ENCODE measurements at regions not wholly inside any gene's neighbourhood (a gene's known extent, or its start where the extent isn't known, plus 50 kb on each side); places are given as distances from the start of the nearest gene placed in this dataset.

DNA sequence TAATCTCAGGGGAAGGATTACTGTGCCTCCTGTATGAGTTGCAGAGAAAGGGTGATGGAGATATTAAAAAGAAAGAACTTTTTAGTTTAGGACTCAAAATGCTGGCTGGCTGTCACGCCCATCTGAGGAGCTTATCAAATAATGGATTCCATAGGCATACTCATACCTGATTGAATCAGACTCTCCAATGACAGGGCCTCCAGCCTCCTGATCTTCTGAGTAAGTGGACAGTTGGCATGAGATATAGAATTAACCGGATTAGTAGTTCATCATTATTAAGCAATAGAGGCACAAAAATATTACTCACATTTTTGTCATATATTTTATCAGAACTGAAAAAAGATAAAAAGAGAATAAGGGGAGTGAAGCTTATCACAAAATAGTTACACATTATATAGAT, 157.0 kb upstream of the RASA1 start:
- TF ChIP-seq NR2C2 (CRISPR knock-in tag; IDR thresholded peaks at IDR 0.05): no peak
- TF ChIP-seq, protein P1, sequence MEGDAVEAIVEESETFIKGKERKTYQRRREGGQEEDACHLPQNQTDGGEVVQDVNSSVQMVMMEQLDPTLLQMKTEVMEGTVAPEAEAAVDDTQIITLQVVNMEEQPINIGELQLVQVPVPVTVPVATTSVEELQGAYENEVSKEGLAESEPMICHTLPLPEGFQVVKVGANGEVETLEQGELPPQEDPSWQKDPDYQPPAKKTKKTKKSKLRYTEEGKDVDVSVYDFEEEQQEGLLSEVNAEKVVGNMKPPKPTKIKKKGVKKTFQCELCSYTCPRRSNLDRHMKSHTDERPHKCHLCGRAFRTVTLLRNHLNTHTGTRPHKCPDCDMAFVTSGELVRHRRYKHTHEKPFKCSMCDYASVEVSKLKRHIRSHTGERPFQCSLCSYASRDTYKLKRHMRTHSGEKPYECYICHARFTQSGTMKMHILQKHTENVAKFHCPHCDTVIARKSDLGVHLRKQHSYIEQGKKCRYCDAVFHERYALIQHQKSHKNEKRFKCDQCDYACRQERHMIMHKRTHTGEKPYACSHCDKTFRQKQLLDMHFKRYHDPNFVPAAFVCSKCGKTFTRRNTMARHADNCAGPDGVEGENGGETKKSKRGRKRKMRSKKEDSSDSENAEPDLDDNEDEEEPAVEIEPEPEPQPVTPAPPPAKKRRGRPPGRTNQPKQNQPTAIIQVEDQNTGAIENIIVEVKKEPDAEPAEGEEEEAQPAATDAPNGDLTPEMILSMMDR (IDR thresholded peaks at IDR 0.05): no peak
- TF ChIP-seq JUN (CRISPR knock-in tag; IDR thresholded peaks at IDR 0.05): no peak
- TF ChIP-seq, protein P2, sequence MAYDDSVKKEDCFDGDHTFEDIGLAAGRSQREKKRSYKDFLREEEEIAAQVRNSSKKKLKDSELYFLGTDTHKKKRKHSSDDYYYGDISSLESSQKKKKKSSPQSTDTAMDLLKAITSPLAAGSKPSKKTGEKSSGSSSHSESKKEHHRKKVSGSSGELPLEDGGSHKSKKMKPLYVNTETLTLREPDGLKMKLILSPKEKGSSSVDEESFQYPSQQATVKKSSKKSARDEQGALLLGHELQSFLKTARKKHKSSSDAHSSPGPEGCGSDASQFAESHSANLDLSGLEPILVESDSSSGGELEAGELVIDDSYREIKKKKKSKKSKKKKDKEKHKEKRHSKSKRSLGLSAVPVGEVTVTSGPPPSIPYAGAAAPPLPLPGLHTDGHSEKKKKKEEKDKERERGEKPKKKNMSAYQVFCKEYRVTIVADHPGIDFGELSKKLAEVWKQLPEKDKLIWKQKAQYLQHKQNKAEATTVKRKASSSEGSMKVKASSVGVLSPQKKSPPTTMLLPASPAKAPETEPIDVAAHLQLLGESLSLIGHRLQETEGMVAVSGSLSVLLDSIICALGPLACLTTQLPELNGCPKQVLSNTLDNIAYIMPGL (CRISPR knock-in tag; IDR thresholded peaks at IDR 0.05): no peak
- TF ChIP-seq, protein P3, sequence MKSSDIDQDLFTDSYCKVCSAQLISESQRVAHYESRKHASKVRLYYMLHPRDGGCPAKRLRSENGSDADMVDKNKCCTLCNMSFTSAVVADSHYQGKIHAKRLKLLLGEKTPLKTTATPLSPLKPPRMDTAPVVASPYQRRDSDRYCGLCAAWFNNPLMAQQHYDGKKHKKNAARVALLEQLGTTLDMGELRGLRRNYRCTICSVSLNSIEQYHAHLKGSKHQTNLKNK (CRISPR knock-in tag; IDR thresholded peaks at IDR 0.05): no peak
- TF ChIP-seq SP1 (CRISPR knock-in tag; conservative IDR thresholded peaks at IDR 0.05): no peak
- TF ChIP-seq, protein P4, sequence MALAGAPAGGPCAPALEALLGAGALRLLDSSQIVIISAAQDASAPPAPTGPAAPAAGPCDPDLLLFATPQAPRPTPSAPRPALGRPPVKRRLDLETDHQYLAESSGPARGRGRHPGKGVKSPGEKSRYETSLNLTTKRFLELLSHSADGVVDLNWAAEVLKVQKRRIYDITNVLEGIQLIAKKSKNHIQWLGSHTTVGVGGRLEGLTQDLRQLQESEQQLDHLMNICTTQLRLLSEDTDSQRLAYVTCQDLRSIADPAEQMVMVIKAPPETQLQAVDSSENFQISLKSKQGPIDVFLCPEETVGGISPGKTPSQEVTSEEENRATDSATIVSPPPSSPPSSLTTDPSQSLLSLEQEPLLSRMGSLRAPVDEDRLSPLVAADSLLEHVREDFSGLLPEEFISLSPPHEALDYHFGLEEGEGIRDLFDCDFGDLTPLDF (CRISPR knock-in tag; IDR thresholded peaks at IDR 0.05): no peak
- TF ChIP-seq, protein P5, sequence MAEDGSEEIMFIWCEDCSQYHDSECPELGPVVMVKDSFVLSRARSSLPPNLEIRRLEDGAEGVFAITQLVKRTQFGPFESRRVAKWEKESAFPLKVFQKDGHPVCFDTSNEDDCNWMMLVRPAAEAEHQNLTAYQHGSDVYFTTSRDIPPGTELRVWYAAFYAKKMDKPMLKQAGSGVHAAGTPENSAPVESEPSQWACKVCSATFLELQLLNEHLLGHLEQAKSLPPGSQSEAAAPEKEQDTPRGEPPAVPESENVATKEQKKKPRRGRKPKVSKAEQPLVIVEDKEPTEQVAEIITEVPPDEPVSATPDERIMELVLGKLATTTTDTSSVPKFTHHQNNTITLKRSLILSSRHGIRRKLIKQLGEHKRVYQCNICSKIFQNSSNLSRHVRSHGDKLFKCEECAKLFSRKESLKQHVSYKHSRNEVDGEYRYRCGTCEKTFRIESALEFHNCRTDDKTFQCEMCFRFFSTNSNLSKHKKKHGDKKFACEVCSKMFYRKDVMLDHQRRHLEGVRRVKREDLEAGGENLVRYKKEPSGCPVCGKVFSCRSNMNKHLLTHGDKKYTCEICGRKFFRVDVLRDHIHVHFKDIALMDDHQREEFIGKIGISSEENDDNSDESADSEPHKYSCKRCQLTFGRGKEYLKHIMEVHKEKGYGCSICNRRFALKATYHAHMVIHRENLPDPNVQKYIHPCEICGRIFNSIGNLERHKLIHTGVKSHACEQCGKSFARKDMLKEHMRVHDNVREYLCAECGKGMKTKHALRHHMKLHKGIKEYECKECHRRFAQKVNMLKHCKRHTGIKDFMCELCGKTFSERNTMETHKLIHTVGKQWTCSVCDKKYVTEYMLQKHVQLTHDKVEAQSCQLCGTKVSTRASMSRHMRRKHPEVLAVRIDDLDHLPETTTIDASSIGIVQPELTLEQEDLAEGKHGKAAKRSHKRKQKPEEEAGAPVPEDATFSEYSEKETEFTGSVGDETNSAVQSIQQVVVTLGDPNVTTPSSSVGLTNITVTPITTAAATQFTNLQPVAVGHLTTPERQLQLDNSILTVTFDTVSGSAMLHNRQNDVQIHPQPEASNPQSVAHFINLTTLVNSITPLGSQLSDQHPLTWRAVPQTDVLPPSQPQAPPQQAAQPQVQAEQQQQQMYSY (CRISPR knock-in tag; IDR thresholded peaks at IDR 0.05): no peak
- TF ChIP-seq, protein P6, sequence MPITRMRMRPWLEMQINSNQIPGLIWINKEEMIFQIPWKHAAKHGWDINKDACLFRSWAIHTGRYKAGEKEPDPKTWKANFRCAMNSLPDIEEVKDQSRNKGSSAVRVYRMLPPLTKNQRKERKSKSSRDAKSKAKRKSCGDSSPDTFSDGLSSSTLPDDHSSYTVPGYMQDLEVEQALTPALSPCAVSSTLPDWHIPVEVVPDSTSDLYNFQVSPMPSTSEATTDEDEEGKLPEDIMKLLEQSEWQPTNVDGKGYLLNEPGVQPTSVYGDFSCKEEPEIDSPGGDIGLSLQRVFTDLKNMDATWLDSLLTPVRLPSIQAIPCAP (CRISPR knock-in tag; IDR thresholded peaks at IDR 0.05): no peak
- TF ChIP-seq TEAD4 (CRISPR knock-in tag; IDR thresholded peaks at IDR 0.05): no peak
- TF ChIP-seq, protein P7, sequence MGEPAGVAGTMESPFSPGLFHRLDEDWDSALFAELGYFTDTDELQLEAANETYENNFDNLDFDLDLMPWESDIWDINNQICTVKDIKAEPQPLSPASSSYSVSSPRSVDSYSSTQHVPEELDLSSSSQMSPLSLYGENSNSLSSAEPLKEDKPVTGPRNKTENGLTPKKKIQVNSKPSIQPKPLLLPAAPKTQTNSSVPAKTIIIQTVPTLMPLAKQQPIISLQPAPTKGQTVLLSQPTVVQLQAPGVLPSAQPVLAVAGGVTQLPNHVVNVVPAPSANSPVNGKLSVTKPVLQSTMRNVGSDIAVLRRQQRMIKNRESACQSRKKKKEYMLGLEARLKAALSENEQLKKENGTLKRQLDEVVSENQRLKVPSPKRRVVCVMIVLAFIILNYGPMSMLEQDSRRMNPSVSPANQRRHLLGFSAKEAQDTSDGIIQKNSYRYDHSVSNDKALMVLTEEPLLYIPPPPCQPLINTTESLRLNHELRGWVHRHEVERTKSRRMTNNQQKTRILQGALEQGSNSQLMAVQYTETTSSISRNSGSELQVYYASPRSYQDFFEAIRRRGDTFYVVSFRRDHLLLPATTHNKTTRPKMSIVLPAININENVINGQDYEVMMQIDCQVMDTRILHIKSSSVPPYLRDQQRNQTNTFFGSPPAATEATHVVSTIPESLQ (CRISPR knock-in tag; IDR thresholded peaks at IDR 0.05): no peak
- TF ChIP-seq NR3C1 (CRISPR knock-in tag; conservative IDR thresholded peaks at IDR 0.05; ENCODE audit: low read depth): no peak
- no peak for TF ChIP-seq ZBTB21 (CRISPR knock-in tag; IDR thresholded peaks at IDR 0.05; ENCODE audit: borderline replicate concordance)
- TF ChIP-seq ETV6 (CRISPR knock-in tag; IDR thresholded peaks at IDR 0.05): no peak
